HG03521 (cell line): ENCODE measurements at regions not wholly inside any gene's neighbourhood (a gene's known extent, or its start where the extent isn't known, plus 50 kb on each side); places are given as distances from the start of the nearest gene placed in this dataset.
"Not testable (repeated sequence)": the region's sequence is repeated elsewhere in the genome, so short reads cannot be mapped to it uniquely, and the experiment has no call there.

Source experiments
- ATAC-seq: cut with Tn5 transposase; IDR thresholded peaks from one replicate; pipeline ENCODE4 v1.9.1; 2021; ENCODE audit warnings: mild to moderate bottlenecking, moderate library complexity; ENCODE audit not compliant: unreplicated experiment

DNA sequence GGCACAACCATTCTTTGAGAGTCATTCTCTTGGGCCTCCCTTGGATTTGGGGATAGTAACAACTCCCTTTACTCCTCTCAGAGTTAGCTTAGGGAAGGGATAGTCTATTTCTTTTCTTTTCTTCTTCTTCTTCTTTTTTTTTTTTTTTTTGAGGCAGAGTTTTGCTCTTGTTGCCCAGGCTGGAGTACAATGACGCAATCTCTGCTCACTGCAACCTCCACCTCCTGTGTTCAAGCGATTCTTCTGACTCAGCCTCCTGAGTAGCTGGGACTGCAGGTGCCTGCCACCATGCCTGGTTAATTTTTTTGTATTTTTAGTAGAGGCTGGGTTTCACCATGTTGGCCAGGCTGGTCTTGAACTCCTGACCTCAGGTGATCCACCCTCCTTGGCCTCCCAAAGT lies 465.8 kb downstream of the PLCL1 start:
- not testable (repeated sequence) for ATAC-seq

GRCh38 chr2:198268519-198268918 lies 464.1 kb downstream of the PLCL1 start:
- ATAC-seq, result no peak

DNA sequence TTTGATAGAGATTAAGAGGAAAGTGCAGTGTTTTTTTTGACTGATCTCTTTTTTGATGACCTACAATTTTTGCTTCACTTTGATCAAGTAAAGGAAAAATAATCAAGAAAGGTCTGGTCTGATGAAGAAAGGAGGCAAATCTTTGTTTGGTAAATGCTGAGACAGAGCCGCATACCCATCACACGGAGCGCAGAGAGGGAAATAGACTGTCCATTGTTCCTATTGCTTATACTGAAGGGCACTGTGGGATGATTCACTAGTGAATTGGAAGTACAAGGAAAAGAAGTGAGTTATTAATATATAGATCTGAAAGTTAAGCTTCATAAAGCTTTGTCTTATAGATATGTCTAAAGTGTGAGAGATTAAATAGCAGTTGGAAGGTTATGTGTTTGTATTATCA lies 455.1 kb downstream of the PLCL1 start:
- ATAC-seq, result no peak

DNA sequence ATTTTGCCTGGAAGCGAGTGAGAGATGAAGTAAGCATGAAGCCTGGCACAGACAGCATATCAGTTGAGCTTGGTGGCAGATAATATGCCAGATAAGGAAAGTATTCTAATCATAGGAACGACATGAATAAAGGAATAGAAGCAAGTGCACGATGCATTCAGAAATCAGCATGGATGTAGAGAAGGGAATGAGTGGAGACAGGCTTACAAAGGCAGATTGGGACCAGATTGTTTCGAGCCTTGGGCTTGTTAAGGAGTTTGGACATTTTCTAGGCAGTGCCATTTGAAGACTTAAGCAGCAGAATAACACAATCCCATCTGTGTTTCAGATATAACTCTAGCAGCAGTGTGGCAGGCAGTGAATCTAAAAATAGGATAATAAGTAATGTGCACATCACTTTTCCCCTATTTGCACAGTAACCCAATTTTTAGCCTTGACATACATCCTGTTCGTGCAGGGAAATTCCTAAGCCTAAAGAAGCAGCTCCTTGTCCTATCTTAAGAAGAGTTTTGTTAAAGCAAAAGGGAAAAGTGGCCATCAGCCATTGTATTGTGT lies 450.2 kb downstream of the PLCL1 start:
- ATAC-seq, result no peak

DNA sequence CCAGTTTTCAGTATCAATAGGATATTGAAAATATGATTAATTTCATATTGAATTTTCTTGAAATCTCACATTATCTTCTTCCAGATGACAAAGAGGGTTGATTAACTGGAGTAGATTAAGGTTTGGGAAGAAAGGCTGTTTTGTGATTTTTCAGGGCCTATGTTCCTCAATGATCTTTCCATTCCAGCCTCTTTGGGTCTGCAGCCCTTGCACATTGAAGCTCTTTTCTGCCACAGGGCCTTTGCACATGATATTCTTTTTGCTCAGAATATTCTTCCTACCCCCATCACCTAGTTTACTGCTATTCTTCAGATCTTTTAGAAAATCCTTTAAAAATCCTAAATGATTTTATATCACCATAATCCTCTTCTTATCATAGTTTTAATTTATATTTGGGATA lies 449.6 kb downstream of the PLCL1 start:
- no peak for ATAC-seq

DNA sequence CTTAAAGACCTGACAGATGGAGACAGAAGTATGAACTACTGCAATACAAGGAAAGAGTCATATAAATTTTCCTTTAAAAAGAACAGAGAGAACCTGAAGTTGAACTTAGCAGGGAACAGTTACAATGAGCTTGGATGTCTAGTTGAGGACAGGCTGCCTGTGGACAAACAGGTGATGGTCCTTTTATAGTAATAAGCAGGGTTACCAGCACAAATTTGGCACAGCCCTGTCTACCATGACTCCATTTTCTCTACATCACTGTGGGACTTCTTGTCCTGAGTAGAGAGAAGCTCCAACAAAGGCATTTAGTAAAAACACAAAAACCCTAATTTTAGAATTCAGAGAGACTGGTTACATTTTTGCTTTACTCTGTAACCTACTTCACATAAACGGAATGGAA lies 448.1 kb downstream of the PLCL1 start:
- ATAC-seq, result no peak

DNA sequence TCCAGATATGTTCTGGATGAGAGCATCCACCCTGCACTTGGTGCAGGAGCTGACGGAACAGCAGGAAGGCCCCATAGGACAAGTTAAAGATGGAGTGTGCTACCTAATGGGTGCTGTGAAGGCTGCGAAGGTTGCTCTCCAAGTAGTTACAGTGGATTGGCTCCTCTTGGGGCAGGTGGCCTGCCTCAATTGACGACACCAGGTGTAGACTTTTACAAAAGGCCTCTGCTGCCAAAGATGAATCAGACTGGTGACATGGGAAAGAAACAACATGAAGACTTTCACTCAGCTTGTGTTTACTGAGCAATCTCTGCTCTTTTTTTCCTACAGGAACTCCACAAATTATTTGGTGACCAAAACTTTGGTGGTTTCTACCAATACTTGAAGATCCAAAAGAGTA lies 437.7 kb downstream of the PLCL1 start:
- no peak for ATAC-seq

DNA sequence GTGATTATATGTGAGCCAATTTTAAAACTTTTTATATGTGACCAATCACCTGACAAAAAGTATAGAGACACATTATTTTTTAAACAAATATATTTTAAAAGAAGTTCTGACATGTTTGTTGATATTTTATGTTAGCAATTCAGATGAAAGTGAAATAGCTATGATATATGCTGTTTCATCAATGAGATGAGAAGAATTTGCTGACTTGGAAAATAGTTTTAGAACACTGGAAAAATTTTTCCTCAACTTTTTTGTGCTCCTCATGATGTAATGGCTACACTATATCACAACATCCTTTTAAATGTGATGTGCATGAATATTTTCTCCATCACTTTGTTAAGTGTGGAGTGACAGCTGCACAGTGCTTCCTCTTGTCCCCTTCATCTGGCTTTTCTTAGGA lies 434.0 kb downstream of the PLCL1 start:
- ATAC-seq, result no peak

DNA sequence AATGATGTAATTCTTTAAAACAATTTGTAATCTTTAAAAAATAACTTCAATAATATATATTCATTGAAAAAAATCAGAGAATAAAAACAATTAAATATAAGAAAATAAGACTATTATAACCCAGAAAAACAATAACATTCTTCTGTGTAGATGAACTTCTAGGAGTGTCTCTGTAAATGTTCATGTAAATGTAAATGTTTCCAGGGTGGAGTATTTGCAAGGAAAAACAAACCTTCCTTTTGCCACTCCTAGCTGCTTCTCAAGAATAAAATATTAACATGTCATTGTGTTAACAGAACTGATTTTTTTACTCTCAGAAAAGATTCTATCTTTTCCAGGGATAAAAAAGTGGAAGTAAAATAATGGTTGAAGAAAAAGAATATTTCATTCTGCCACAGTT lies 431.9 kb downstream of the PLCL1 start:
- ATAC-seq, result no peak

- no peak for ATAC-seq
Measured at GRCh38 chr2:198232281-198232680, 427.9 kb downstream of the PLCL1 start.

GRCh38 chr2:198231562-198231961 lies 427.2 kb downstream of the PLCL1 start:
- ATAC-seq, result no peak

DNA sequence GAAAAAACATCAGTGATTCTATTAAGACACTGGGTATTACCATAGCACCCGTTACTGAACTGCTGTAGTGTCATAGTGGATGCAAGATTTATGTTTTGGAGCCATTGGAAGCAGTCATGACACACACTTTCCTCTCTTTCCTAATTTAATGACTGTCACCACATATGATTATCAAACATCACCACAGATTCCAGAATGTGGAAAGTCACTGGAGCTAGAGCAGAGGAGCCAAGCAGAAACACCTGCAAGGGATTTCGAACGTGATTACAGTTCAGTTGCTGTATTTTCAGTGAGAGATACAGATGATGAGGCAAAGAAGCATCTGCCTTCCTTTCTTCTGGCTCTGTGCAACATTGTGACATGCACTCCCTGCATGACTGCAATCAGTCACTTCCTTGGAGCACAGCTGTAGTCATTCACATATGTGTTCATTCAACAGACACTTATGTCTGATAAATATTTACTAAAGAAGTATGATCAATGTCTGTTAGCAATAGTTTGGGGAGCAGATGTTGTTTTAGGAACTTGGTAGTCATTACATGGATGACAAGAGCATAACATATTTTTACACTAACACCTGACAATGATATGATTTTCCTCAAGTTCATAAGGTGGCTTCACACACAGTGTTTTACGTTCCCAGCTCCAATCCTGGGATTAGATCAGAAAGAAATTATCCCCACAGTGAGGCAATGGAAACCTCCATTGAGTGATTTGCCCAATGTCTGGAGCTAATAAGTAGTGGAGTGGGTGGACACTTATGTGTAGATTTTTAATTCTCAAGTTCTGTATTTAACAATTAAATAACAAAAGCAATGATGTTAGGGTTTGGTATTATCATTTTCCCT lies 416.6 kb downstream of the PLCL1 start:
- ATAC-seq, result no peak

DNA sequence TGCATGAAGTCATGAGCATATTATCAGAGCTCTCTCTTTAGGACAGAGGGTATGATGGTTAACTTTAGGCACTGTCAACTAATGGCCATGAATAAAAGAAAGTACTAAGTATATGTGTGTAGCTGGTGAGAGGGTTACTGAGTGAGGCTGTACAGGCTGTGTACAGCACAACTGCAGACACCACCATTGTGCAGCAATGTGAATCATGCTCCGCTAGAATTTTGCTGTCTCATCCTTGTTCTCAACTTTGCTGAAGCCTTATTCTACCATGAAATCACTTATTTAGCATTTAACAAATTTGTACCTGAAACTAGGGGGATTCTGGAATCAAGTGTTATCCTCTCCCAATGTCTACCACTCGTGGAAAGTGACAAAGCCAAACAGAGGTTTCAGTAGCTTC lies 414.9 kb downstream of the PLCL1 start:
- ATAC-seq, result no peak

- ATAC-seq, result no peak
Measured at GRCh38 chr2:198214114-198214596, 409.8 kb downstream of the PLCL1 start.

- ATAC-seq, result no peak
Measured at GRCh38 chr2:198213253-198213652, 408.9 kb downstream of the PLCL1 start.

- no peak for ATAC-seq
Measured at GRCh38 chr2:198211706-198212105, 407.3 kb downstream of the PLCL1 start.

DNA sequence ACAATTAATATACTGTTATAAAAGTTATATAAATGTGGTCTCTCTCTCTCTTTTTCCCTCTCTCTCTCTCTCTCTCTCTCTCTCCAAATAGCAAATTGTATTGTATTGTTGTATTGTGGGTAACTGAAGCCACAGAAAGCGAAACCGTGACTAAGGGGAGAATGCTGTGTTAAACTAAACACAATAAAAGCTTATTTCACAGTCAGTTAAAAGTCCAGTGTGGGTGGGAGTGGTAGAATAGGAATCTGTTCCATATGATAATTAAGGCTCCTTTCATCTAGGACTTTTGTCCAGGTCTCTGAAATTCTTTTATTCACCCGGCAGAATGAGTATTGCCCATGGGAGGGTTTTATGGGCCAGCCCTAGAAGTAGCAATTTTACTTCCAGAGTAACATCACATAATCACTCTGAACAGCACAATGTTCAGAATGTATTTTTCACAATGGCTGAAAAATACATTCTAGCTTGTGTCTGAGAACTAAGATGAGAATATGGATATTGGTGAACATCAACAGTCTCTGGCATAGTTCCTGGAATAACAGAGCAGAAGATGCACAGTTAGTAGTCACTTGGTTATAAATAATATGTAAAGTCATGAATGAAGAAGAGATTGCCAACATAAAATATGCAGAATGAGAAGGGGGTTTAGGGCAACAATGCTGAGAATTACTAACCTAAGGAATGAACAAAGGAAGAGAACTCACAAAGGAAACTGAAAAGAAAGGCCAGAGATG lies 399.1 kb downstream of the PLCL1 start:
- ATAC-seq, result no peak
